ENCODE measurements at regions not wholly inside any gene's neighbourhood (a gene's known extent, or its start where the extent isn't known, plus 50 kb on each side); places are given as distances from the start of the nearest gene placed in this dataset.

DNA sequence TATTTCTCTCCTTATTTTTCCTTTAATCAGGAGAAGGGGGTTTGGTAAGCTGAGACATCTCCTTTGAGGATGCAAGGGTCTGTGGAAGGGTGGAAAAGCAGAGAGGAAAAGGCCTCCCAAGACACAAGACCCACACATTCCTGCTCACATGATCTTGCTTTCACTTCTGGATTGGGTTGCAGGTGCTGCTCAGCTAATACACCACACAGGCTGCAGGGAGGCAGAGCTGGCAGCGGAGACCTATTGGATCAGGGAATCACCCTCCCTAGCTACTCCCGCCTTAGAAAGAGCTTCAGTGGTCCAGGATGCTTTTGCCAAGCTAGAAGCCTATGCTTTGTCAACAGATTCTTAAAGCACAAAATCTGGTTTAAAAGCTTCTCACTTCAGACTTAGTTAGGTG, 87.6 kb upstream of the IL33 start:
- H3K9ac ChIP-seq (ENCODE audit: low read length): no peak overlapping the region
- TF ChIP-seq, protein P1, sequence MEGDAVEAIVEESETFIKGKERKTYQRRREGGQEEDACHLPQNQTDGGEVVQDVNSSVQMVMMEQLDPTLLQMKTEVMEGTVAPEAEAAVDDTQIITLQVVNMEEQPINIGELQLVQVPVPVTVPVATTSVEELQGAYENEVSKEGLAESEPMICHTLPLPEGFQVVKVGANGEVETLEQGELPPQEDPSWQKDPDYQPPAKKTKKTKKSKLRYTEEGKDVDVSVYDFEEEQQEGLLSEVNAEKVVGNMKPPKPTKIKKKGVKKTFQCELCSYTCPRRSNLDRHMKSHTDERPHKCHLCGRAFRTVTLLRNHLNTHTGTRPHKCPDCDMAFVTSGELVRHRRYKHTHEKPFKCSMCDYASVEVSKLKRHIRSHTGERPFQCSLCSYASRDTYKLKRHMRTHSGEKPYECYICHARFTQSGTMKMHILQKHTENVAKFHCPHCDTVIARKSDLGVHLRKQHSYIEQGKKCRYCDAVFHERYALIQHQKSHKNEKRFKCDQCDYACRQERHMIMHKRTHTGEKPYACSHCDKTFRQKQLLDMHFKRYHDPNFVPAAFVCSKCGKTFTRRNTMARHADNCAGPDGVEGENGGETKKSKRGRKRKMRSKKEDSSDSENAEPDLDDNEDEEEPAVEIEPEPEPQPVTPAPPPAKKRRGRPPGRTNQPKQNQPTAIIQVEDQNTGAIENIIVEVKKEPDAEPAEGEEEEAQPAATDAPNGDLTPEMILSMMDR (IDR thresholded peaks at IDR 0.05; ENCODE audit: insufficient read depth, low read depth, low read length): no peak
- TF ChIP-seq EZH2 (IDR thresholded peaks at IDR 0.05; ENCODE audit: insufficient read depth, low read length): no peak
- no peaks in the 10 kb centered on the region for H4K20me1 ChIP-seq (ENCODE audit: insufficient read depth, low read length)
- Mint-ChIP-seq H3K27ac (ENCODE audit: unreplicated experiment) (no peak overlapping the region), H3K9me3 (ENCODE audit: unreplicated experiment) (no peaks in the 10 kb centered on the region), H3K4me3 (ENCODE audit: unreplicated experiment) (no peak overlapping the region), H3K4me1 (ENCODE audit: low read depth, unreplicated experiment) (no peaks in the 10 kb centered on the region), H3K36me3 (ENCODE audit: low read depth, unreplicated experiment) (no peaks in the 10 kb centered on the region), H3K27me3 (ENCODE audit: low read depth, unreplicated experiment) (peaks cover 3% of the 10 kb centered on the region)
- no peaks in the 10 kb centered on the region for H3K4me1 ChIP-seq (ENCODE audit: insufficient read depth, low read length)
- no peak overlapping the region for H3K4me2 ChIP-seq (ENCODE audit: low read length)
- no peak for FAIRE-seq
- H3K9me3 ChIP-seq (ENCODE audit: insufficient read depth, low read depth, low read length): no peaks in the 10 kb centered on the region
- no peaks in the 10 kb centered on the region for H3K79me2 ChIP-seq (ENCODE audit: insufficient read depth, low read length)
- no peaks in the 10 kb centered on the region for H3K36me3 ChIP-seq (ENCODE audit: insufficient read depth, low read length)
- H2AFZ ChIP-seq (ENCODE audit: low read depth, low read length): no peak overlapping the region
- H3K4me3 ChIP-seq (ENCODE audit: insufficient read depth, low read depth, low read length): no peak overlapping the region
- DNase-seq (ENCODE audit: low read depth): no peak
- H3K27ac ChIP-seq (ENCODE audit: low read depth, low read length): no peak overlapping the region
- no peaks in the 10 kb centered on the region for H3K27me3 ChIP-seq (ENCODE audit: insufficient read depth, low read length)

DNA sequence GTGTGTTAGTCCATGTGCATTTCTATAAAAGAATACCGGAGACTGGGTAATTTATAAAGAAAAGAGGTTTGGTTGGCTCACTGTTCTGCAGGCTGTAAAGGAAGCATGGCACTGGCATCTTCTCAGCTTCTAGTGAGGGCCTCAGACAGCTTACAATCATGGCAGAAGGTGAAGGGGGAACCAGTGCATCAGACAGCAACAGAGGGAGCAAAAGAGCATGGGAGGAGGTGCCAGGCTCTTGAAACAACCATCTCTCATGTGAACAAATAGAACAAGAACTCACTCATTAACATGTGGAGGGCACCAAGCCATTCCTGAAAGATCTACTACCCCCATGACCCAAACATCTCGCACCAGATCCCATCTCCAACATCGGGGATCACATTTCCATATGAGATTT, 89.2 kb upstream of the IL33 start:
- no peaks in the 10 kb centered on the region for H3K27me3 ChIP-seq (ENCODE audit: insufficient read depth, low read length)
- H3K4me2 ChIP-seq (ENCODE audit: low read length): no peak overlapping the region
- H3K79me2 ChIP-seq (ENCODE audit: insufficient read depth, low read length): no peaks in the 10 kb centered on the region
- TF ChIP-seq, protein P1 (IDR thresholded peaks at IDR 0.05; ENCODE audit: insufficient read depth, low read depth, low read length): no peak
- TF ChIP-seq EZH2 (IDR thresholded peaks at IDR 0.05; ENCODE audit: insufficient read depth, low read length): no peak
- no peak overlapping the region for H3K9ac ChIP-seq (ENCODE audit: low read length)
- DNase-seq (ENCODE audit: low read depth) (no peak), FAIRE-seq (no peak)
- no peak overlapping the region for H3K27ac ChIP-seq (ENCODE audit: low read depth, low read length)
- Mint-ChIP-seq H3K36me3 (ENCODE audit: low read depth, unreplicated experiment) (no peaks in the 10 kb centered on the region), H3K27me3 (ENCODE audit: low read depth, unreplicated experiment) (peaks cover 3% of the 10 kb centered on the region), H3K4me1 (ENCODE audit: low read depth, unreplicated experiment) (no peaks in the 10 kb centered on the region), H3K27ac (ENCODE audit: unreplicated experiment) (no peak overlapping the region), H3K4me3 (ENCODE audit: unreplicated experiment) (no peak overlapping the region), H3K9me3 (ENCODE audit: unreplicated experiment) (no peaks in the 10 kb centered on the region)
- H3K9me3 ChIP-seq (ENCODE audit: insufficient read depth, low read depth, low read length): no peaks in the 10 kb centered on the region
- no peak overlapping the region for H2AFZ ChIP-seq (ENCODE audit: low read depth, low read length)
- H3K4me3 ChIP-seq (ENCODE audit: insufficient read depth, low read depth, low read length): no peak overlapping the region
- no peaks in the 10 kb centered on the region for H3K4me1 ChIP-seq (ENCODE audit: insufficient read depth, low read length)
- H4K20me1 ChIP-seq (ENCODE audit: insufficient read depth, low read length): no peaks in the 10 kb centered on the region
- no peaks in the 10 kb centered on the region for H3K36me3 ChIP-seq (ENCODE audit: insufficient read depth, low read length)

DNA sequence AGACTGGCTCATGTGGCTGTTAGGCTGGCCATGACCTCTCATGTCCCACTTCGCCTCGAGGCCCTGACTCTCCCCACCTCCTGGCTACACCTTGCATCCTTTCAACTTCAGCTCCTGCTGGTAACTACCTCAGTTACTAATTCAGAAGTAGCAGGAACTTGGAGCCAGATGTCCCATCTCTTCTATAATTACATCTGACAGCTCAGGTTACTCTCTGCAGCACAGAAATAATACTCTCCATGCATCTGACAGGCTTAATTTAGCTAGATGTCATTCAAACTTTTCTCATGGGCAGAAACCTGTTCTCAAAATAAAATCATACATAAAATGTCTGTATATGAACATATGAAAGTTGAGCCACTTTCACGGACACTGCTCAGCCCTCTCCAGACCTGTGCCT, 92.2 kb upstream of the IL33 start:
- H3K27me3 Mint-ChIP-seq (ENCODE audit: low read depth, unreplicated experiment): no peaks in the 10 kb centered on the region
- H3K4me3 Mint-ChIP-seq (ENCODE audit: unreplicated experiment): no peak overlapping the region
- no peak overlapping the region for H3K27ac ChIP-seq (ENCODE audit: low read depth, low read length)
- no peak overlapping the region for H3K4me2 ChIP-seq (ENCODE audit: low read length)
- no peaks in the 10 kb centered on the region for H3K4me1 ChIP-seq (ENCODE audit: insufficient read depth, low read length)
- no peak overlapping the region for H3K27ac Mint-ChIP-seq (ENCODE audit: unreplicated experiment)
- no peaks in the 10 kb centered on the region for H3K36me3 ChIP-seq (ENCODE audit: insufficient read depth, low read length)
- no peak for TF ChIP-seq EZH2 (IDR thresholded peaks at IDR 0.05; ENCODE audit: insufficient read depth, low read length)
- TF ChIP-seq, protein P1 (IDR thresholded peaks at IDR 0.05; ENCODE audit: insufficient read depth, low read depth, low read length): no peak
- no peak overlapping the region for H3K9ac ChIP-seq (ENCODE audit: low read length)
- H3K4me3 ChIP-seq (ENCODE audit: insufficient read depth, low read depth, low read length): no peak overlapping the region
- no peaks in the 10 kb centered on the region for H3K9me3 Mint-ChIP-seq (ENCODE audit: unreplicated experiment)
- no peak overlapping the region for H2AFZ ChIP-seq (ENCODE audit: low read depth, low read length)
- H4K20me1 ChIP-seq (ENCODE audit: insufficient read depth, low read length): no peaks in the 10 kb centered on the region
- H3K9me3 ChIP-seq (ENCODE audit: insufficient read depth, low read depth, low read length): no peaks in the 10 kb centered on the region
- DNase-seq (ENCODE audit: low read depth) (no peak), FAIRE-seq (no peak)
- no peaks in the 10 kb centered on the region for H3K36me3 Mint-ChIP-seq (ENCODE audit: low read depth, unreplicated experiment)
- H3K27me3 ChIP-seq (ENCODE audit: insufficient read depth, low read length): no peaks in the 10 kb centered on the region
- no peaks in the 10 kb centered on the region for H3K79me2 ChIP-seq (ENCODE audit: insufficient read depth, low read length)
- H3K4me1 Mint-ChIP-seq (ENCODE audit: low read depth, unreplicated experiment): no peaks in the 10 kb centered on the region
